ENCODE measurements at regions not wholly inside any gene's neighbourhood (a gene's known extent, or its start where the extent isn't known, plus 50 kb on each side); places are given as distances from the start of the nearest gene placed in this dataset.

DNA sequence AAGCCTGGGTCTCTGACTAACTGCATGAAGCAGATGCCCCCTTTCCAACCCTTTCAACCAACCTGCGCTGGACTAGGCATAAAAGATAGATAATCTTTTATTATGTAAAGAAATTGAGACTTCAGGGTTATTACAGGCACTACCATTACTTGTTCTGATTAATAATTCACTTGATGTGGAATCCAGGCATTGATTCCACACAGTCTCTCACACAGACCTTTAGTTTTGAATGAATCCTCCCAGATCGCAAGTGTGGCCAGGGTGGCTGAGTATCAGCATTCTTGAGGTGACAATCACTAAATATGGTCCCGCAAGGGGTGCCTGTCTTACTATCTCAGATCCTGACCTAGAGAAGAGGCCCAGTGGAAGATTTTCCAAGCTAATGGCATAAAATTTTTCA, 368.9 kb upstream of the ONECUT1 start:
- no peaks in the 10 kb centered on the region for H4K20me1 ChIP-seq (ENCODE audit: insufficient read depth)
- H3K27ac ChIP-seq = no peak overlapping the region
- no peak for TF ChIP-seq EZH2phosphoT487 (IDR thresholded peaks at IDR 0.05; ENCODE audit: insufficient read depth, low read depth)
- no peak for TF ChIP-seq EZH2 (IDR thresholded peaks at IDR 0.05; ENCODE audit: insufficient read depth, poor library complexity, severe bottlenecking)
- no peak overlapping the region for H3K4me3 ChIP-seq
- no peaks in the 10 kb centered on the region for H3F3A ChIP-seq (ENCODE audit: insufficient read depth)
- no peak overlapping the region for H3K4me2 ChIP-seq (ENCODE audit: unreplicated experiment)
- no peaks in the 10 kb centered on the region for H3K79me2 ChIP-seq (ENCODE audit: insufficient read depth)
- H2AFZ ChIP-seq = no peak overlapping the region
- no peaks in the 10 kb centered on the region for H3K36me3 ChIP-seq (ENCODE audit: low read depth)
- no peaks in the 10 kb centered on the region for H3K9me3 ChIP-seq (ENCODE audit: low read depth)
- H3K4me1 ChIP-seq (ENCODE audit: insufficient read depth) = no peaks in the 10 kb centered on the region
- WGBS, 2 experiments (ENCODE audit: low coverage in 1 of 2, low lambda C conversion rate in 2 of 2, missing lambda C conversion rate in 2 of 2) = 28 to 36% methylated on average over 3 of the region's 3 CpGs
- DNase-seq = no peak
- no peak overlapping the region for H3K9ac ChIP-seq
- in situ Hi-C loops (cut with MboI) = no loop called here
- H3K27me3 ChIP-seq (replicated peaks; ENCODE audit: insufficient read depth) = no peaks in the 10 kb centered on the region
- H3K9me2 ChIP-seq (ENCODE audit: insufficient read depth) = no peaks in the 10 kb centered on the region

DNA sequence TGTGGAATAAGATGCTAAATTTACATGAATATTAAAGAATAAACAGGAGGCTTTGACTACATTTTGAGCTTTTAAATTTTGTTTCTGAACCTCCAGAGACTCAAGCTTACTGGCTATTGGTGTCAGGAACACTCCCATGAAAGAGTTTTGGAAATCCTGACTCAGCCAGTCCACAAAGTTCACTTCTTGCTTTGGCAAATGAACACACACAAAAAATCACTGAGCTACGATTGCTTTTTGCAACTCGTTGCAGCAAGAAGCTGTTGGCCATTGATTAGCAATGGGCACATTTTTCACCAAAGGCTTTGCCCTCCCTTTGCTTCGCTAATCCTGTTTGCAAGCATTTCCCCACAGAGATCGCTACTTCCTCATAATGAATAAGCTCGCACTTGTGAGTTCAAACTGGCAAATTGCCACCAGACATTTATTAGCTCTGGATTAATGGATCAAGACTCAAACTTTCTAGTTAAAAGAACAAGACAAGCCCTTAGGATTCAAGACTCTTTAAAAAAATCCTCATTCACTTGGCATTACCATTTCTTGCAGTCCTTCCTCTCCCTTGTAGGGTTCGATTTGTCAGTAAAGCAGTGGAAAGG, 343.2 kb upstream of the ONECUT1 start:
- Histone ChIP-seq H3K27me3 (replicated peaks; ENCODE audit: insufficient read depth) (no peaks in the 10 kb centered on the region), H2AFZ (no peak overlapping the region), H3K4me3 (no peak overlapping the region), H3F3A (ENCODE audit: insufficient read depth) (no peaks in the 10 kb centered on the region), H3K4me2 (ENCODE audit: unreplicated experiment) (no peak overlapping the region), H3K36me3 (ENCODE audit: low read depth) (no peaks in the 10 kb centered on the region), H3K9me2 (ENCODE audit: insufficient read depth) (no peaks in the 10 kb centered on the region), H4K20me1 (ENCODE audit: insufficient read depth) (no peaks in the 10 kb centered on the region), H3K79me2 (ENCODE audit: insufficient read depth) (no peaks in the 10 kb centered on the region), H3K27ac (no peak overlapping the region), H3K9ac (no peak overlapping the region), H3K4me1 (ENCODE audit: insufficient read depth) (no peaks in the 10 kb centered on the region), H3K9me3 (ENCODE audit: low read depth) (no peaks in the 10 kb centered on the region)
- no peak for TF ChIP-seq EZH2phosphoT487 (IDR thresholded peaks at IDR 0.05; ENCODE audit: insufficient read depth, low read depth)
- no peak for TF ChIP-seq EZH2 (IDR thresholded peaks at IDR 0.05; ENCODE audit: insufficient read depth, poor library complexity, severe bottlenecking)
- in situ Hi-C loops (cut with MboI) = no loop called here
- WGBS, 2 experiments (ENCODE audit: low coverage in 1 of 2, low lambda C conversion rate in 2 of 2, missing lambda C conversion rate in 2 of 2) = 15% methylated on average over 6 of the region's 6 CpGs
- DNase-seq = no peak

DNA sequence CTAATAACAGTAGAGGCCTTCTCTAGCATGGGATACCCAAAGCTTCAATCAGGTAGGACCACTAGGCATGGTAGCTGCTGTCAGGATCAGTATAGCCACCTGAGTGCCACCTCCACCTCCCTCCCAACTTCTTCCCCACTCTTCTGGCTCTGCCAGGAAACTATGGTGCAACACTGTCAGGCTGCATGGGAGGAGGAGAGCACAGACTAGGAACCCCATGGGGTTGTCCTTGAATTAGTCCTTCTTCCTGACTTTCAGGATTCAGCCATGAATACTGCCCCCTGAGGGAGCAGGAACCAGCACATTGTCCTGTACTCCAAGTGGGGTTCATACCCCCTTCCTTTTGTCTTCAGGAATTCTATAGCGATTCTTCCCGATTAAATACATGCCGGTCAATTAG, 340.8 kb upstream of the ONECUT1 start:
- H3K27me3 ChIP-seq (replicated peaks; ENCODE audit: insufficient read depth) = no peaks in the 10 kb centered on the region
- H4K20me1 ChIP-seq (ENCODE audit: insufficient read depth) = no peaks in the 10 kb centered on the region
- in situ Hi-C loops (cut with MboI) = no loop called here
- no peak for DNase-seq
- no peaks in the 10 kb centered on the region for H3K4me1 ChIP-seq (ENCODE audit: insufficient read depth)
- TF ChIP-seq EZH2 (IDR thresholded peaks at IDR 0.05; ENCODE audit: insufficient read depth, poor library complexity, severe bottlenecking) (no peak), EZH2phosphoT487 (IDR thresholded peaks at IDR 0.05; ENCODE audit: insufficient read depth, low read depth) (no peak)
- no peak overlapping the region for H3K27ac ChIP-seq
- H3K4me3 ChIP-seq = no peak overlapping the region
- H3K4me2 ChIP-seq (ENCODE audit: unreplicated experiment) = no peak overlapping the region
- H3K9me2 ChIP-seq (ENCODE audit: insufficient read depth) = no peaks in the 10 kb centered on the region
- H3F3A ChIP-seq (ENCODE audit: insufficient read depth) = no peaks in the 10 kb centered on the region
- H3K36me3 ChIP-seq (ENCODE audit: low read depth) = no peaks in the 10 kb centered on the region
- no peak overlapping the region for H3K9ac ChIP-seq
- no peak overlapping the region for H2AFZ ChIP-seq
- 44 to 55% methylated on average over 3 of the region's 3 CpGs for WGBS, 2 experiments (ENCODE audit: low coverage in 1 of 2, low lambda C conversion rate in 2 of 2, missing lambda C conversion rate in 2 of 2)
- no peaks in the 10 kb centered on the region for H3K79me2 ChIP-seq (ENCODE audit: insufficient read depth)
- no peaks in the 10 kb centered on the region for H3K9me3 ChIP-seq (ENCODE audit: low read depth)

DNA sequence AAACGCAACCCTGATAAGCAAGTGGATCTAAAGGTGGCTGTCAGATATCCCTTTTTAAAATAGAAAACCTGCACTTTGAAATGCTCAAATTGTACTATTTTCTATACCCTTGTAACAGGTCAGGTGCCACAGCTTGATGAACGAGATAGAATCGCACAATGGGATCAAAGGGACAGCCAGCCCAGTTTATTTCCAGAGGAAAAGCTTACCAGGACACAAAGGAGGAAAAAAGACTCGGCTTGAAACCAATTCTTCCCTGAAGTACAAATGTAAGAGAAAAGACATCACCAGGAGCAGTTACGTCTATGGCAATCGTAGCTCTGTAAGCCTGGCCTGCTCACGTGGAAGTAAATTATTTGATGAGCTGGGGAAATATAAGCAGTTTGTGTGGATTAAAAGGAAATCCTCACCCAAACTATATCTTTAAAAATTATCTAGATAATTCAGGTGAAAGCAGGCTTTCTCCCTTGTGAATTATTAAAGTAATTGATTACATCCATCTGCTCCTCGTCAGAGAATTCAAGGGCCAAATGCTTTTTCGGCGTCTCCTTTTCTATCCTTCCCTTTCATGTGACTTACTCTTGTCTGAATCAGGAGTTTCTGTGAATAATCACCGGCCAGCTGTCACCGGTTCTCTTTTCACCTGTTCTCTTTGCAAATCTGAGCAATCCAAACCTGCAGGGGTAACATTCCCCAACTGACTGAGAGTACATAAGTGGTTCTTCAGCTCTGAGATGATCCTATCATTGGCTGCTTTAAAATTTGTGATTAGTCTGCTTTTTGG, 339.2 kb upstream of the ONECUT1 start:
- WGBS, 2 experiments (ENCODE audit: low coverage in 1 of 2, low lambda C conversion rate in 2 of 2, missing lambda C conversion rate in 2 of 2) = 5 to 7% methylated on average over 12 of the region's 12 CpGs
- Histone ChIP-seq H4K20me1 (ENCODE audit: insufficient read depth) (no peaks in the 10 kb centered on the region), H3K4me1 (ENCODE audit: insufficient read depth) (no peaks in the 10 kb centered on the region), H3K36me3 (ENCODE audit: low read depth) (no peaks in the 10 kb centered on the region), H3K9me3 (ENCODE audit: low read depth) (no peaks in the 10 kb centered on the region), H3K4me2 (ENCODE audit: unreplicated experiment) (no peak overlapping the region), H3K4me3 (no peak overlapping the region), H3F3A (ENCODE audit: insufficient read depth) (no peaks in the 10 kb centered on the region), H2AFZ (no peak overlapping the region), H3K9me2 (ENCODE audit: insufficient read depth) (no peaks in the 10 kb centered on the region), H3K27me3 (replicated peaks; ENCODE audit: insufficient read depth) (no peaks in the 10 kb centered on the region), H3K79me2 (ENCODE audit: insufficient read depth) (no peaks in the 10 kb centered on the region), H3K9ac (no peak overlapping the region), H3K27ac (no peak overlapping the region)
- no peak for DNase-seq
- no peak for TF ChIP-seq EZH2phosphoT487 (IDR thresholded peaks at IDR 0.05; ENCODE audit: insufficient read depth, low read depth)
- no peak for TF ChIP-seq EZH2 (IDR thresholded peaks at IDR 0.05; ENCODE audit: insufficient read depth, poor library complexity, severe bottlenecking)
- in situ Hi-C loops (cut with MboI) = no loop called here
